ENCODE measurements at regions not wholly inside any gene's neighbourhood (a gene's known extent, or its start where the extent isn't known, plus 50 kb on each side); places are given as distances from the start of the nearest gene placed in this dataset.
A peak's percentile ranks its signal among the peaks of the same experiment; 100 is the strongest.

DNA sequence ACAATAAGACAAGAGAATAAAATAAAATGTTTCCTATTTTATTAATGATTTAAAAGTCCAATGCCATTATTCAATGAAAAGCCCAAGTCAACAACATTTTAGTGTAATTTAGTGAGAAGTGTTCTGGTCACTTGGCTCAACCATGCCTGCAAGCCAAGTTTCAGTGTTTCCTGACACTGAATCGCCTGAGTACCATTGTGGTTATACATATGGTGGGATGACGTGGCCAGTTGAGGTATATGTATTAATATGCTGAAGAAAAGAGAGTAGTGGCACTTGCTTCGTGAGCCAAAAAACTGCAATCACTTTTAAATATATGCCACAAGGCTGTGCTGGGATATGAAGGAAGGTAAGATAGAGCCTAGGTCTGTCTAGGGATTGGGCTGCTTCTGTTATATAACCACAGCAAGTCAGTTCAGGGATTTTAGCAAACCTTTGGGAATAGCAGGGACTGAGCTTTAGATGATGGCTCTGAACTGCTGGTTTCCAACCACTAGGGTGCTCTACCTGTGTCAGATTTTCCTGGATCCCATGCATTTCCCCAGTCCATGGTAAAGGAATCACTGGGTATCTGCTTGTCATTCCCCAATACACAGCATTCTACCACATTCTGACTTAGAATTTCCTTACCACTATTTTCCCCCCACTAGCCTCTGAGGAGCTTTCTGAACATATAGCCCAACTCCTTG is 214.0 kb upstream of the PRPS1L1 start:
- no peak for DNase-seq (ENCODE audit: low read depth in 2 of 2)

DNA sequence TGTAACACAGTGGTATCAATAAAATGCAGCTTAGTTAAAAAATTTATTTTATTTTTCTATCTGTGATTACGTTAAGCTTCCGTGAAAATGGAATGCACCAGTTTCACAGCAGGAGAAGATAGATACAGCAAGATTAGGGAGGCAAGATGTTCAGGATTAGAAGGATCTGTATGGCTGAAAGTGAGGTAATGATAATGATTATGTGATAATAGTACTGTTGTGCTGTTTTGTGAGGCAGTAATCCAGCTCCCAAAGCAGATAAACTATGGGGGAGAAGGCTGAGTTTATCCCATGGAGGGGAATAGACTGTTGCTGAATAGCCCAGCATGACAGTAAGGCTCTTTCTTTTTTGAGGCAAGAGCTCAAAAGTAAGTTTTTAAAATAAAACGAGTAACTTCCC is 216.1 kb upstream of the PRPS1L1 start:
- no peak for DNase-seq (ENCODE audit: low read depth in 2 of 2)

DNA sequence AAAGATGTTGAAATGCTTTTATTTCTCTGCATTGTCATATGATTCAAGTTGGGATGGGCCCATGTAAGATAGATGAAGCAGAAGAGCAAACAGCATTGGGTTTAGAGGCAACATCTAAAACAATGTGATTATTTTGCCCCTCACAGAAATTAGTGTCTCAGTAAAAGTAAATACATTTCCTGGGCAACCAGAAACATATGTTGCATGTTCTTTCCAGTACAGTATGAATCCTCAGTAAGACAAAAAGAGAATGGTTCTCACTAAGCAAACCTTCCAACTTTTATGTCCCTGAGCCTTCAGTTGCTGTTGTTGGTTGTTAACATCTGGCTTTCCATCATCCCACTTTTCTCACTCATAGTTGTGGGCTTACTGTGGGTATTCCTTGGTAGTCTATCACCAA is 222.5 kb upstream of the PRPS1L1 start:
- no peak for DNase-seq (ENCODE audit: low read depth in 2 of 2)

DNA sequence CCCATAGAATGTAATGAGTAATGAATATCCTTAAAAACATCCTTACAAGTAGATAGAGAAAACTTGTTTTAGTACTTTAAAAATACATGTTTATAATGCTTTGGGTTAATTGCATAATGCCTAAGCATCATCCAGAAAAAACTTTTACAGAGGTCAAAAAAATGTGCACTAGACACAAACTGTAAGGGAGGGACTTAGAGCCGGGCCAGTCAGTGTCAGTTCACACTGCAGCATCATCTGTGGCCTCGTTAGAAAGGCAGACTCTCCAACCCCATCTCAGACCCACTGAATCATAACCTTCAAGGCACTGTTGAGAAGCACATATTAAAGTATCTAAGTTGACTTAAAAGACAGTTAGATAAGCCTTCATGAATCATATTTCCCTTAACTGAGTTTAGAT is 230.1 kb upstream of the PRPS1L1 start:
- DNase-seq (ENCODE audit: low read depth in 2 of 2) = peak in 1 of 2 donors; percentile 0

DNA sequence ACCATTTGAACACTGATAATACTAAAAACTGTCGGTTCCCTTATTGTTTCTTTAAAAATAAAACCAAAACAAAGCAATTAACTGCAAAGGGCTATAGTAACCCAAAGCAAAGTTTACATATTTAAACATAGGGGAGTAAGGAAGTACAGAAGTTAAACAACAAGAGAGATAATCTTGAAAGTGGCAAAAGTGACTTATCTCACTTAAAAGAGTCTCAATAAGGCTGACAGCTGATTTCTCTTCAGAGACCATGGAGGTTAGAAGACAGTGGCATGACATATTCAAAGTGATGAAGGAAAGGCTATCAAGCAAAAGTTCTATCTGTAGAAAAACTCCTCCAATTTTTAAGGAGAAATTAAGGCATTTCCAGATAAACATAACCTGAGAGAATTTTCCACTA is 233.5 kb upstream of the HDAC9 start:
- DNase-seq (ENCODE audit: low read depth in 2 of 2) = no peak

DNA sequence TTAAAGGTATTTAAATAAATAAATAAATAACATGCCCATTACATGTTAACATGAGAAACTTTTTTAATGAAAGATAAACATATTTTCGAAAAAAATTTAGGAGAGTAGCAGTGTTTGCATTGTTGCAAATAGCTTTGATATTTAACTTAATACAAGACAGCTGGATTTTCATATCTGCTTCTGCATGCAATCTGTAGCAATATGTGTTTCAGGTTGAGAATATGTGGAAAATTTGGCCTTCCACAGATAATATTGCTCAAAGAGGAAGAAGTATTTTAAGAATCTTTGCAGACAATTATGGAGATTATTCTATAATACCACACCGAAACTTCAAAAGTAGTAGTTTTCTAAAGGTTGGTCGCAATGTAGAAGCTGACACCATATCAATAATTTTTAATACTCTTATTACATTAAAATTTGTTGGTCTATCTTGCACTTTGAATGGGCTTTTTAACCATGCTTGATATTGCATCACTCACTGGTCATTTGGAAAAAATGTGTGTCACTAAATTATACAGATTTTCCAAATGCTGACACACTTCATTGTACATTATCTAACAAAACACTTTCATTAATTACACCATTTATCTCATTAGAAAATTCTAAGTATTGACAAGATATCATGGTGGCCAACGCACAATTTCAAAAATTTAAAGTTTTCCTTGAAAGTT is 229.8 kb upstream of the HDAC9 start:
- DNase-seq (ENCODE audit: low read depth in 2 of 2) = no peak

DNA sequence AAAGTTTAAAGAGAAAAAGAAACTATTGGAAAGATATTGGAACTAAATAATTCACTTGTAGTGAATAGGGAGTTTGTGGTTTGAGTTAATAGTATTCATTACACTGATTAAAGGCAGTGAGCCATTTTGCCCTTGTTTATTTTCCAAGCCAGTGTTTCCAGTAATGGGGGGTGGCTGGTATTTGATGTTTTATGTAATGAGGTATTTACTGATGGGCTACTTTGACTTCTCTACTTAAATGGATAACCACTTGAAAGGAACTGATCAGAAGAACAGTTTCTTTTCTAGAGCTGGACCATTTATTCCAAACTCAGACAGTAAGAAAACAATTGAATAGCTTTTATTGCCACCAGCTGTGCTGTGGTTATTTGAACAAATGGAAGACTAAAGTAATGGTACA is 227.0 kb upstream of the HDAC9 start:
- no peak for DNase-seq (ENCODE audit: low read depth in 2 of 2)

DNA sequence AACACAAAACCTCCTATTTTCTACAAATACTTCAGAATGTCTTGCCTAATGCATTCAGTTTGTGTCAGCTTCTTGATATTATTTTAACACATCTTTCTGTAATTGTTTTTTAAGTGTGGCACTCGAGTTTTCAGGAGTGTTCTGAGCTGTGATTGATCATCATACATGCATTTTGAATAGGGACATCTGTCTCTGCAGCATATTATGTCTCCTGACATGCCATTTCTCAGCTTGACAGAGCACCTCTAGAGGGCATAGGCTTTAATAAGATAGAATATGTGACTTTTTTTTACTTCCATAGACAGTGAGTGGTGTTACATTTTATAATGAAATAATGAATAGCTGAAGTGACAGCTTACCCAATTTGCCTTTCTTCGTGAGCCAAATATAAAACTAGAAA is 219.2 kb upstream of the HDAC9 start:
- DNase-seq (ENCODE audit: low read depth in 2 of 2) = no peak

DNA sequence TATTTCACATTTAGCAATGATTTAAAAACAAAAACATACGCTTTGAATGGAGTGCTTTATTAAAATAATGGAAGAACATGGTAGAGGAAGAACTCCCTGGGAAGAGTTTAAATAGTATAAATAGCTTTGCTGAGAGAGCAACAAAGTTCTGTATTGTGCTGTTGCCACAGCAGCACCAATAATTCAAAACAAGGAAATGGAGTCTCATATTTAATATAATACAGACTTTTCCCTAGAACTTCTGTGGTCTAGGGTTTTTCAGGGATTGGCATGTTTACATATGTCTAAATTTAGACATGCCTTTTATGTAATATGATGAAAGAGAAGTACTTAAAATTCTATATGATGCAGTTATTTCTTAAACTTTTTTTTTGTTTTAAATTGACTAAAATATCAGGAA is 217.2 kb upstream of the HDAC9 start:
- no peak for DNase-seq (ENCODE audit: low read depth in 2 of 2)

DNA sequence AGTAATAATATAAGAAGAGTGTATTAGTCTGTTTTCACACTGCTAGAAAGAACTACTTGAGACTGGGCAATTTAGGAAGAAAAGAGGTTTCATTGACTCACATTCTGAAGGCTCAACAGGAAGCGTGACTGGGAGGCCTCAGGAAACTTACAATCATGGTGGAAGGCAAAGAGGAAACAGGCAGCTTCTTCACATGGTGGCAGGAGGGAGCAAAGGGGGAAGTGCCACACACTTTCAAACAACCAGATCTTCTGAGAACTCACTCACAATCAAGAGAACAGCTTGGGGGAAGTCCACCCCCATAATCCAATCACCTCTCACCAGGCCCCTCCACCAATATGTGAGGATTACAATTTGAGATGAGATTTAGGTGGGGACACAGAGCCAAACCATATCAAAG is 212.5 kb upstream of the HDAC9 start:
- no peak for DNase-seq (ENCODE audit: low read depth in 2 of 2)

DNA sequence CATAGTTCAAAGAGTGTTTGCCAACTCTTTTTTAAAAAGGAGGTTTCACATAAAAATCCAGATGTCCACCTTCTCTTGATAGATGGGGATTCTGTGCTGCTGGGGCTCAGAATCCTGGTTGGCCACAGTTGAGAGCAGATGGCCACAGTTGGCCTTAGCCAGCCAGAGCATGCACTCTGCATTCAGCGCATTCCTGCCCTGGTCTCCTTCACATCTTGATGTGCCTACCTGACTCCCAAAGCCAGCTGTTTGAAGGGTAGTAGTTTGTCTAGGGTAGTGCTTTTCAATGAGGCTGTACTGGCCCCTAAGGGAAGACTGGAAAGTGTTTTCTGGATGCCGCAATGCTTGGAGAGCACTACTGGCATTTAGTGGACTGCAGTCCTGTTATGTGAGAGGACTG is 208.1 kb upstream of the HDAC9 start:
- DNase-seq (ENCODE audit: low read depth in 2 of 2) = no peak

DNA sequence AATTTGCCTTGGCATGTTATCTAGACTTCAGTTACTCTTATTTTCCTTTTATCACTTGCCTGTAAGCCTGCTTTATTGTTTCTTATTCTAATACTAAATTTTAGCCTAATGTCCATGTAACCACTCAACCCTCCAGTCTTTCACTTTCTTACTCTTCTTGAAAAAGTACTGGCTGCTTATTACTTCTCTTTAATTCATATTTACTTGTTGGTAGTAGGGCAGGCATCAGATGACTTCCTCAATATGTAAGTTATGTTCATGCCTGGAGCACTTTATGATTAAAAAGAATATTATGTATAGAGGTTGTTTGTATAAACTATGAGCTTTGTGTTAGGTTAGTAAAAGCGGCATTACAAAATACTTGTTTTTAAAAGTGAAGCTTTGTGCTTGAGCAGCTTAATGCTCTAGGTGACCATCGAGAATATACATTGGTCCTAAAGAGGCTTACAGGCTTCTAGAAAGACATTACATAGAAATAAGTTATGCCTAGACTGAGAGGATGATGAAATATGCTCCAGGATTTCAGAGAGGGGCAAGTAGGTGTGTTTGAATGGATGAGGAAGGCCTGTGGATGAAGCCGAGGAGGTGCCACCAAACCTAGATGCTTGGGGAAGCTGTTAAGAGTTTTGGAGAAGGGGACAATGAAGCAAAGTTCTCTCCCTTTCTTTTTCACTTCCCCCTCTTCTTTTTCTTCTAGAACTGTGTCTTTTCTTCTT is 207.1 kb upstream of the HDAC9 start:
- no peak for DNase-seq (ENCODE audit: low read depth in 2 of 2)

DNA sequence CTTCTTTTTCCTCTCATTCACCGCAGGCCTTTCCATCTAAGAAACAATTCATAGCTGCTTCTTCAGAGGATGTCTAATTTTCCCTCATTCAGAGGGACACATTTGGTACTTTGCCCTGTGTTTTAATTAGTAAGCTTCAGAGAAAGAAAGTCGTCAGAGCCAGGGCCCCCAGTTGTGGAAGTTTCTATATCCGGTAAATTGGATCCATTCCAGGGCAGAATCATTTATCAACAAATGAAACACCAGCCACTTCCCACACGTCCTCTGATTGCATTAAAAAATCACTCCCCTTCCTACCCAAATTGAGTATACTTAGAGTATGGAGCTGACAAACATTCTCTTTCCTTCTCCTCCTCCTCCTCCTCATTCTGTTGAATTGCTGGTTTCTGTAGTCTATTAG is 205.8 kb upstream of the HDAC9 start:
- no peak for DNase-seq (ENCODE audit: low read depth in 2 of 2)

DNA sequence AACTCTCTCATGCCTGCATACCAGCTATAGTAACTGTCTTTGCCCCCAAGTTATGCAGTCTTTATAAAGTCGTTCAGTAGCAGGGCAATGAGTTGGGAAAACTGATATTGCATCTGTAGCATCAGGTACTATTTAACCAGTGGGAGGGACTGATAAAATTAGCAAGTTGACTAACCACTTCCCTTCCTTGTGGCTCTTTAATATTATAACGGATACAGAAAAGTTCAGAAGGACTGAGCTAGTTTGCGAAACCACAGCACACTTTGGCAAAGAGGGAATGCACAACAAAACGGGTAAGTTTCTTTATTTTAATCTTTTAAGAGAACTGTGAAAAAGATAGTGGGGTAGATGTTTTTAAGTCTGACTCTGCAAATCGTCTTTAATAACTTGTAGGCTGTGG is 205.3 kb upstream of the HDAC9 start:
- no peak for DNase-seq (ENCODE audit: low read depth in 2 of 2)

DNA sequence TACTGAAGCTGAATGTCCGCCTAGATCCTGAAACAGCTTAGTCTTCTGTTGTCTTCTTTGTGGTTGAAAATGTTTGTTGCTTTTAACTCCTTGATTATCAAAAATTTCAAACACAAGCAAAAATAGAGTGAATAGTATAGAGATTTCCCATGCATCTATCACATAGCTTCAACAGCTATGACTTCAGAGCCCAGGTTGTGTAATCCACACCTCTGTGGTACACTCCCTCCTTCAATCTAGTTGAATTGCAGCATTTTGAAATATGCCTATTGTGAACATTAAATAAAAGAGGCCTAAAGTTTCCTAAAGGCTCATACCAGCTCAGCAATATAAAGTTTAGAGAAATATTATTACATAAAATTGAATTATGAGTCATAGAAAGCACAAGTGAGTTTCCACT is 204.7 kb upstream of the HDAC9 start:
- DNase-seq (ENCODE audit: low read depth in 2 of 2) = no peak

DNA sequence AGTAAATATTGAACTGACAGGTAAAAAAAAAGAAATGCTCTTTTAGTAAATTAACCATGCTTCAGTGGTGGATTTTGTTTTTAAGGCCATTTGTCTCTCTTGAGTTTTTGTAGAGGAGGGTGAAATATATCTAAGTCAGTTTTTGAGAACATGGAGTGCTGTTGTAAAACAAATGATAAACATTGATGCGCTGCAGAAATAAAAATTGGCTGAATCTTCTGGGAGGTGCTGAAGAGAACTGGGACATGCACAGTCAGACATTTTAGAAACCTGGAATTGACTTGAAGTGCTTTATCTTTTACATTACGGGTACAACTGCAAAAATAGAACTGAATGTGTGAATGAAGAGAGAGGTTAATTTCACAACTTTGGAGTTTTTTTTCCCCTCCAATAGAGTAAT is 203.0 kb upstream of the HDAC9 start:
- DNase-seq (ENCODE audit: low read depth in 2 of 2) = no peak

DNA sequence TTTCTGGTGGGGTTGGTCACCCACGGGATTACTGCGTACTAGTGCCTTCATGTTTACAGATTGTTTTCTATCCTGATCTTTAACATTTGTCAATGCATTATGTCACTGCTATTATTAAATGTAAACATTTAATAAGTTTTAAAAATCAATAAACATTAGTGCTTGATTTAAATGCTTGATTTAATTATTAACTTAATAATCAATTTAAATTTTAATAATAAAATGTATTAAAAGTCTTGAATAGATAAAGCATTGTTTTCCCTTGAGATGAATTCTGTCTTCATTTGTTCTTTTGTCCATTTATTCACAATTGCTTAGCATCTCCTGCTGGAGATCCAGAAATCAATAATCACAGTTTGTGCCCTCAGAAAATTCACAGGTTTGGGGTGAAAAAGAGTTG is 201.8 kb upstream of the HDAC9 start:
- no peak for DNase-seq (ENCODE audit: low read depth in 2 of 2)

DNA sequence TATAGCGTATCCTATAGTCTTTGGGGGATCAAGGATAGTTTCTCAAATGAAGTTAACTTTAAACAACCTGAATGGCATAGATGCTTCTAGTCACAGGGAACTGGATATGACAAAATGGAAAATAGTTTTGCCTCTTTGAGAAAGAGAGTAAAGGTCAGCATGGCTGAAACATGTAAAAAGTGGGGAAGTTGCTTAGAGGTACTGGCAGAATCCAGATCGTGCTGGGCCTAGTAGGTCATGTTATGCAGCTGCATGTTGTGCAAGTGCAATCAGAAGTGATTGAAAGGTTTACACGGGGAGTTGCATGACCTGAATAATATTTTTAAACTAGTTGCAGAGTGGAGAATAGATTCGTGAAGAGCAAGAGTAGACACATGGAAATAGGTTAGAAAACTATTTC is 201.1 kb upstream of the HDAC9 start:
- no peak for DNase-seq (ENCODE audit: low read depth in 2 of 2)

DNA sequence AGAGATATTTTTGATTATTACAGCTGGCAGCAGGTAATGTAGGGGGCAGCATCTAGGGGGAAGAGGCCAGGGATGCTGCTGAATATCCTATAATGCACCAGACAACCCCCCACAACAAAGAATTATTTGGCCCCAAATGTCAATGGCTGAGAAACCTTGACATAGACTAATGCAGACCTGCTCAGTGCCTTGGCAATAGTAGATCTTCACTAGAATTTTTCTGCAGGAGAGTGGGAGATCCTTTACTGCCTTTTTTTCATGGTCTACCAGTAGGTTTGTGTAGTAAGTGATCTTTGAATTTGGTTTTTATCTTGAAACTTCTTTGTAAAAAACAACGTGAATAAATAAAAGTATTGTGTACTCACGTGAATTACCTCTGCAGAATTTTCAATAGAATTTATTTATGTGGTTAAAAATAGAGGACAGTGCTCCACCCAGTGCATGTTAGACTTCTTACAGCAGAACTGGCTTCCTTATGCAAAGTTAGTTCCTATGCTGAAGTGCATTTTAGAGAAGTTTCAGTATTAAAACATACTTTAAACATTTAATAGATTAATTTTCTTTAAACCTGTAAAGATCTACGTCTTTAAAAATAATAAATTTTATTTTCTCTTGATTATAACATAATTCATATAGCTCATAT is 199.6 kb upstream of the HDAC9 start:
- DNase-seq (ENCODE audit: low read depth in 2 of 2) = no peak

DNA sequence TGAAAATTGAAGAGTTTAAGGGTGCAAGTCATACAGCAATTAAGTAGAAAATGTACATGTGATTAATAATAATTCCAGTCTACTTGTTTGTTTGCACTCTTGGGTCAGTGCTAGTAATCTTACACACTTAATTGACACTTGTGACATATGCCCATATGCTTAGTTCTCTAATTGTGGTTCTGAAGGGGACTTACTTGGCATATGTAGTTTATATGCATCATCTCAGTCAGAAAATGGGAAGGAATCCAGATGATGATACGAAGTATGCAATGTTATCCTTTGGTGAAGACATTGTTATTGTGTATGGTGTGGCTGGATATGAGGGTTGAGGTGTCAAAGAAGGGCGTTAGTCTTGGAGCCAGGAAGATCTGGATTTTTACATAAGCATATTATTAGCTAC is 193.5 kb upstream of the HDAC9 start:
- DNase-seq (ENCODE audit: low read depth in 2 of 2) = no peak

DNA sequence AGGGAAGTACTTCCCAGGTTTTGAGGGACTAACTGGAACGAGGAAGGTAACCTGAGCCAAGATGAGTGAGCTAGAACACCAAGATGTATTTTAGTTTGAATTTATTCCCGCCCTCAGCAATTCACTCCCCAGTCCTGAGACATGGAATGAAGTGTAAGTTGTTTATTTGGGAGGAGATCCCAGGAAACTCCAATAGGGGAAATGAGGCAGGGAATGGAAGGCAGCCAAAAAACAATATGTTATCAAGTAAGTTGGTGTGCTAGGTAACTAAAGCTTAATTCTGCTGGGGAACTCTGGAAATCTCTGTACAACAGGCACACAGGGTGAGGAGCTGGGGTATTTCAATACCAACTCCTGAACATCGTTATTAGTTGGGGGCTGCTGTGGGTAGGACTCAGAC is 189.7 kb upstream of the HDAC9 start:
- no peak for DNase-seq (ENCODE audit: low read depth in 2 of 2)

DNA sequence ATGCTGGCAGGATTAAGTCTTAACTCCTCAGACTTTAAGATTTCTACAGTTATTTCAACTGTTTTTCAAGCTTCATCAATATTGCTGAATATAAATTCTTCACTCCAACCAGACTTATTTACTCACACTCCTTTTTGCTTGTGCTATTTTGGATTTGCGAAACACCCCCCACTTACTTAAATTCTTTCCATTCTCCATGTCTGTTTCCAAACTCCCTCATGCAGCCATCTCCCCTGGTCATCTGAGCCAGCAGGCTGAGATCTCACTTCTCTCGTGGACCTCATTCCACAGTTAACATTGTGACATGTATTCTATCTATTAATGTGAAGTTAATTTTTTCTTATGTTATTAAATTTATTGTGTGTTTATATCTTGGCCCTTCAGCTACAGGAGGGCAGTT is 188.9 kb upstream of the HDAC9 start:
- no peak for DNase-seq (ENCODE audit: low read depth in 2 of 2)

DNA sequence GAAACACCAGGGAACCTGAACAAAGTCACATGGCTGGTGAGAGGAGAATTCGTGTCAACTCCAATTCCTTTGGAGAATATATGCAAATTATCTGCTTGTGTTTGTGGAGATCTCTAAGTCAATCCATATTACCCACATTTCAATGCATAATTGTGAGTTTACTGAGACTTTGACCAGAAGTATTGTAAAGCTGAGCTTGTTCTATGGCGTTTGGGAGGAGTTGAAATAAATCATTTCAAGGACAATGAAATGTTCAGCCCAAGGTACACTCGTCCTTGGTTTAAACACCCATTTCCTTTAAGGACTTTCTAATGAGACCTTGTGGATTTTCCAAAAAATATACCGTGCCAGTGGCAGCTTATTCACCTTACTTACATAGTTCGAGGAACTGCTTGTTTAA is 186.6 kb upstream of the HDAC9 start:
- no peak for DNase-seq (ENCODE audit: low read depth in 2 of 2)
